GM23248 (cell line): ENCODE measurements at regions not wholly inside any gene's neighbourhood (a gene's known extent, or its start where the extent isn't known, plus 50 kb on each side); places are given as distances from the start of the nearest gene placed in this dataset.

Source experiments
- DNase-seq: peaks from one replicate; pipeline ENCODE4 v3.0.0-alpha.2; 2015
- H2AFZ ChIP-seq: fragments of 200-600 bp; sonication (generic); 2 replicates; pipeline ENCODE4 v1.6.1; 2016; ENCODE audit warnings: antibody characterized with exemption
- H3F3A ChIP-seq: fragments of 200-600 bp; sonication (generic); 2 replicates; pipeline ENCODE4 v1.6.1; 2016; ENCODE audit warnings: mild to moderate bottlenecking, antibody characterized with exemption, mixed run types; ENCODE audit not compliant: insufficient read depth
- H3K27ac ChIP-seq: fragments of 200-600 bp; sonication (generic); 2 replicates; pipeline ENCODE4 v1.5.1; 2016; ENCODE audit warnings: mild to moderate bottlenecking
- H3K27me3 ChIP-seq: fragments of 200-600 bp; sonication (generic); replicated peaks from 2 replicates; pipeline ENCODE4 v1.6.1; 2016; ENCODE audit warnings: mild to moderate bottlenecking; ENCODE audit not compliant: insufficient read depth
- H3K36me3 ChIP-seq: fragments of 200-600 bp; sonication (generic); 2 replicates; pipeline ENCODE4 v1.6.1; 2016; ENCODE audit warnings: low read depth, mild to moderate bottlenecking
- H3K4me1 ChIP-seq: fragments of 200-600 bp; sonication (generic); 2 replicates; pipeline ENCODE4 v1.6.1; 2016; ENCODE audit warnings: mild to moderate bottlenecking; ENCODE audit not compliant: insufficient read depth
- H3K4me2 ChIP-seq: fragments of 200-600 bp; sonication (generic); one replicate; pipeline ENCODE4 v1.6.1; 2016; ENCODE audit warnings: mild to moderate bottlenecking; ENCODE audit not compliant: unreplicated experiment
- H3K4me3 ChIP-seq: fragments of 200-600 bp; sonication (generic); 2 replicates; pipeline ENCODE4 v1.5.1; 2016; ENCODE audit warnings: mild to moderate bottlenecking
- H3K79me2 ChIP-seq: fragments of 200-600 bp; sonication (generic); 2 replicates; pipeline ENCODE4 v1.6.1; 2016; ENCODE audit warnings: mild to moderate bottlenecking; ENCODE audit not compliant: insufficient read depth
- H3K9ac ChIP-seq: fragments of 200-600 bp; sonication (generic); 2 replicates; pipeline ENCODE4 v1.6.1; 2016; ENCODE audit warnings: mild to moderate bottlenecking
- H3K9me2 ChIP-seq: fragments of 200-600 bp; sonication (generic); 2 replicates; pipeline ENCODE4 v1.6.1; 2016; ENCODE audit warnings: mixed run types, mild to moderate bottlenecking, moderate library complexity; ENCODE audit not compliant: insufficient read depth
- H3K9me3 ChIP-seq: fragments of 200-600 bp; sonication (generic); one replicate; pipeline ENCODE4 v1.6.1; 2017; ENCODE audit warnings: low read depth
- H4K20me1 ChIP-seq: fragments of 200-600 bp; sonication (generic); 2 replicates; pipeline ENCODE4 v1.6.0; 2016; ENCODE audit not compliant: insufficient read depth
- EZH2 ChIP-seq: fragments of 200-600 bp; sonication (generic); IDR thresholded peaks from 2 replicates; pipeline ENCODE4 v1.6.1; 2018; ENCODE audit warnings: antibody characterized with exemption, mild to moderate bottlenecking; ENCODE audit not compliant: insufficient read depth, poor library complexity, severe bottlenecking
- EZH2phosphoT487 ChIP-seq: fragments of 200-600 bp; sonication (generic); IDR thresholded peaks from 2 replicates; pipeline ENCODE4 v1.6.1; 2018; ENCODE audit warnings: antibody characterized with exemption, moderate library complexity, mild to moderate bottlenecking, low read depth; ENCODE audit not compliant: insufficient read depth
- WGBS, 2 experiments: methylation state at CpG; one replicate each; pipeline ENCODE4 v1.1.6; 2015 to 2017; ENCODE audit warnings: low lambda C conversion rate in 2 of 2, low coverage in 1 of 2; ENCODE audit errors: missing lambda C conversion rate in 2 of 2; 5-methylcytosine and 5-hydroxymethylcytosine counted together
- in situ Hi-C: fragments of 300-500 bp; cut with MboI; formaldehyde crosslinking; loops from 2 replicates; pipeline ENCODE4 v1.15.0; 2020

- no peaks in the 10 kb centered on the region for H3K27me3 ChIP-seq
- no peaks in the 10 kb centered on the region for H3K9me2 ChIP-seq
- in situ Hi-C loops: no loop called here
- no peak overlapping the region for H2AFZ ChIP-seq
- no peak overlapping the region for H3K4me3 ChIP-seq
- no peak overlapping the region for H3K27ac ChIP-seq
- H3K4me2 ChIP-seq: no peak overlapping the region
- H3K36me3 ChIP-seq: no peaks in the 10 kb centered on the region
- H4K20me1 ChIP-seq: no peaks in the 10 kb centered on the region
- no peaks in the 10 kb centered on the region for H3K79me2 ChIP-seq
- H3F3A ChIP-seq: no peaks in the 10 kb centered on the region
- H3K9ac ChIP-seq: no peak overlapping the region
- no peaks in the 10 kb centered on the region for H3K4me1 ChIP-seq
- WGBS, 2 experiments: 39 to 41% methylated on average over 3 of the region's 3 CpGs
- peaks cover 2% of the 10 kb centered on the region for H3K9me3 ChIP-seq
- TF ChIP-seq EZH2phosphoT487 (no peak), EZH2 (no peak)
- no peak for DNase-seq
Observed at GRCh38 chr21:18168108-18168507, 76.5 kb upstream of the CHODL start.

GRCh38 chr21:18164933-18165332, 79.7 kb upstream of the CHODL start:
- Histone ChIP-seq H3K4me1 (no peaks in the 10 kb centered on the region), H2AFZ (no peak overlapping the region), H3K4me2 (no peak overlapping the region), H3K36me3 (no peaks in the 10 kb centered on the region), H3K4me3 (no peak overlapping the region), H4K20me1 (no peaks in the 10 kb centered on the region), H3K9me3 (peaks cover 2% of the 10 kb centered on the region), H3K9ac (no peak overlapping the region), H3K79me2 (no peaks in the 10 kb centered on the region), H3K27me3 (no peaks in the 10 kb centered on the region), H3F3A (no peaks in the 10 kb centered on the region), H3K27ac (no peak overlapping the region), H3K9me2 (no peaks in the 10 kb centered on the region)
- no peak for DNase-seq
- WGBS, 2 experiments: 5 to 9% methylated on average over 6 of the region's 6 CpGs
- in situ Hi-C loops: no loop called here
- TF ChIP-seq EZH2phosphoT487: no peak
- TF ChIP-seq EZH2: no peak

GRCh38 chr21:18164483-18164882, 80.2 kb upstream of the CHODL start:
- WGBS, 2 experiments: 2 to 5% methylated on average over 3 of the region's 3 CpGs
- Histone ChIP-seq H3F3A (no peaks in the 10 kb centered on the region), H2AFZ (no peak overlapping the region), H3K9me2 (no peaks in the 10 kb centered on the region), H4K20me1 (no peaks in the 10 kb centered on the region), H3K4me1 (no peaks in the 10 kb centered on the region), H3K4me3 (no peak overlapping the region), H3K9ac (no peak overlapping the region), H3K4me2 (no peak overlapping the region), H3K79me2 (no peaks in the 10 kb centered on the region), H3K9me3 (peaks cover 2% of the 10 kb centered on the region), H3K27ac (no peak overlapping the region), H3K36me3 (no peaks in the 10 kb centered on the region), H3K27me3 (no peaks in the 10 kb centered on the region)
- in situ Hi-C loops: no loop called here
- no peak for TF ChIP-seq EZH2
- no peak for TF ChIP-seq EZH2phosphoT487
- DNase-seq: no peak

DNA sequence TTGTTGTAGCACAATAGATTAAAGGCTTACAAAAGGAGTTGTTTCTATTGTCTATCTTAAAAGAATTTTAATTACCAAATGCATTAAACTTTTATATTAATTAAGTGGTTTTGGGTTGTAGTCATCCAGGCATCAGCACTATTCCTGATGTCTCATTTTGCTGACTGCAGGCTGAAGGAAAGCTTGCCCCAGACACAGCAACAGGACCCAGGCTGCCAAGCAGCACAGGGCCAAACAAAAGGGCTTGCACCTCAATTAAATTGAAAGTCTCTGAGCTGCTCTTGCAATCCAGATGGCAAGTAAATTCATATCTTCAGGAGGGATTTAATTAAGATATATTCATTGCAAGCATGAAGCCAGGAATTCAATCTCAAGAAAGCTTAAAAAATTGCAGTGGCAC, 80.7 kb upstream of the CHODL start:
- Histone ChIP-seq H4K20me1 (no peaks in the 10 kb centered on the region), H3K27ac (no peak overlapping the region), H2AFZ (no peak overlapping the region), H3K4me2 (no peak overlapping the region), H3K4me1 (no peaks in the 10 kb centered on the region), H3K4me3 (no peak overlapping the region), H3K9me3 (peaks cover 2% of the 10 kb centered on the region), H3K9me2 (no peaks in the 10 kb centered on the region), H3K79me2 (no peaks in the 10 kb centered on the region), H3K36me3 (no peaks in the 10 kb centered on the region), H3F3A (no peaks in the 10 kb centered on the region), H3K9ac (no peak overlapping the region), H3K27me3 (no peaks in the 10 kb centered on the region)
- TF ChIP-seq EZH2phosphoT487 (no peak), EZH2 (no peak)
- in situ Hi-C loops: no loop called here
- no peak for DNase-seq

GRCh38 chr21:18161841-18162240, 82.8 kb upstream of the CHODL start:
- TF ChIP-seq EZH2phosphoT487 (no peak), EZH2 (no peak)

More at GRCh38 chr21:18161841-18162240, 82.8 kb upstream of the CHODL start:
- Histone ChIP-seq H3K4me3 (no peak overlapping the region), H2AFZ (no peak overlapping the region), H3K9me3 (peaks cover 1% of the 10 kb centered on the region), H4K20me1 (no peaks in the 10 kb centered on the region), H3K27ac (no peak overlapping the region), H3K27me3 (no peaks in the 10 kb centered on the region), H3K9ac (no peak overlapping the region), H3K9me2 (no peaks in the 10 kb centered on the region), H3K4me2 (no peak overlapping the region), H3K4me1 (no peaks in the 10 kb centered on the region), H3K36me3 (no peaks in the 10 kb centered on the region), H3K79me2 (no peaks in the 10 kb centered on the region), H3F3A (no peaks in the 10 kb centered on the region)
- in situ Hi-C loops: no loop called here
- 56% methylated on average over 3 of the region's 3 CpGs for WGBS, 2 experiments
- DNase-seq: no peak
